ENCODE measurements at regions not wholly inside any gene's neighbourhood (a gene's known extent, or its start where the extent isn't known, plus 50 kb on each side); places are given as distances from the start of the nearest gene placed in this dataset.

- TF ChIP-seq, protein P1, sequence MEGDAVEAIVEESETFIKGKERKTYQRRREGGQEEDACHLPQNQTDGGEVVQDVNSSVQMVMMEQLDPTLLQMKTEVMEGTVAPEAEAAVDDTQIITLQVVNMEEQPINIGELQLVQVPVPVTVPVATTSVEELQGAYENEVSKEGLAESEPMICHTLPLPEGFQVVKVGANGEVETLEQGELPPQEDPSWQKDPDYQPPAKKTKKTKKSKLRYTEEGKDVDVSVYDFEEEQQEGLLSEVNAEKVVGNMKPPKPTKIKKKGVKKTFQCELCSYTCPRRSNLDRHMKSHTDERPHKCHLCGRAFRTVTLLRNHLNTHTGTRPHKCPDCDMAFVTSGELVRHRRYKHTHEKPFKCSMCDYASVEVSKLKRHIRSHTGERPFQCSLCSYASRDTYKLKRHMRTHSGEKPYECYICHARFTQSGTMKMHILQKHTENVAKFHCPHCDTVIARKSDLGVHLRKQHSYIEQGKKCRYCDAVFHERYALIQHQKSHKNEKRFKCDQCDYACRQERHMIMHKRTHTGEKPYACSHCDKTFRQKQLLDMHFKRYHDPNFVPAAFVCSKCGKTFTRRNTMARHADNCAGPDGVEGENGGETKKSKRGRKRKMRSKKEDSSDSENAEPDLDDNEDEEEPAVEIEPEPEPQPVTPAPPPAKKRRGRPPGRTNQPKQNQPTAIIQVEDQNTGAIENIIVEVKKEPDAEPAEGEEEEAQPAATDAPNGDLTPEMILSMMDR (IDR thresholded peaks at IDR 0.05; ENCODE audit: low read depth, low read length, missing control alignments) = no peak
- no peak for DNase-seq
- in situ Hi-C loops (cut with HindIII; ENCODE audit: low pct_ligation_motif_present, low sequenced_read_pairs) = no loop called here
- Histone ChIP-seq H3K36me3 (replicated peaks) (no peaks in the 10 kb centered on the region), H3K4me3 (ENCODE audit: low read depth, low read length) (no peak overlapping the region), H3K27me3 (replicated peaks) (no peaks in the 10 kb centered on the region), H3K27ac (no peak overlapping the region)
Observed at GRCh38 chr2:16408331-16409005, 257.2 kb downstream of the CYRIA start.

- TF ChIP-seq, protein P1 (IDR thresholded peaks at IDR 0.05; ENCODE audit: low read depth, low read length, missing control alignments) = no peak
- Histone ChIP-seq H3K27ac (no peak overlapping the region), H3K4me3 (ENCODE audit: low read depth, low read length) (no peak overlapping the region), H3K27me3 (replicated peaks) (no peaks in the 10 kb centered on the region), H3K36me3 (replicated peaks) (no peaks in the 10 kb centered on the region)
- no peak for DNase-seq
- in situ Hi-C loops (cut with HindIII; ENCODE audit: low pct_ligation_motif_present, low sequenced_read_pairs) = no loop called here
Observed at GRCh38 chr2:16407358-16407757, 258.3 kb downstream of the CYRIA start.

GRCh38 chr2:16406496-16407289 is 258.9 kb downstream of the CYRIA start:
- no peak for DNase-seq
- Histone ChIP-seq H3K27me3 (replicated peaks) (no peaks in the 10 kb centered on the region), H3K4me3 (ENCODE audit: low read depth, low read length) (no peak overlapping the region), H3K27ac (no peak overlapping the region), H3K36me3 (replicated peaks) (no peaks in the 10 kb centered on the region)
- in situ Hi-C loops (cut with HindIII; ENCODE audit: low pct_ligation_motif_present, low sequenced_read_pairs) = no loop called here
- TF ChIP-seq, protein P1 (IDR thresholded peaks at IDR 0.05; ENCODE audit: low read depth, low read length, missing control alignments) = no peak

GRCh38 chr2:16405551-16405950 is 260.1 kb downstream of the CYRIA start:
- Histone ChIP-seq H3K27me3 (replicated peaks) (no peaks in the 10 kb centered on the region), H3K27ac (no peak overlapping the region), H3K36me3 (replicated peaks) (no peaks in the 10 kb centered on the region), H3K4me3 (ENCODE audit: low read depth, low read length) (no peak overlapping the region)
- TF ChIP-seq, protein P1 (IDR thresholded peaks at IDR 0.05; ENCODE audit: low read depth, low read length, missing control alignments) = no peak
- no peak for DNase-seq
- in situ Hi-C loops (cut with HindIII; ENCODE audit: low pct_ligation_motif_present, low sequenced_read_pairs) = no loop called here

DNA sequence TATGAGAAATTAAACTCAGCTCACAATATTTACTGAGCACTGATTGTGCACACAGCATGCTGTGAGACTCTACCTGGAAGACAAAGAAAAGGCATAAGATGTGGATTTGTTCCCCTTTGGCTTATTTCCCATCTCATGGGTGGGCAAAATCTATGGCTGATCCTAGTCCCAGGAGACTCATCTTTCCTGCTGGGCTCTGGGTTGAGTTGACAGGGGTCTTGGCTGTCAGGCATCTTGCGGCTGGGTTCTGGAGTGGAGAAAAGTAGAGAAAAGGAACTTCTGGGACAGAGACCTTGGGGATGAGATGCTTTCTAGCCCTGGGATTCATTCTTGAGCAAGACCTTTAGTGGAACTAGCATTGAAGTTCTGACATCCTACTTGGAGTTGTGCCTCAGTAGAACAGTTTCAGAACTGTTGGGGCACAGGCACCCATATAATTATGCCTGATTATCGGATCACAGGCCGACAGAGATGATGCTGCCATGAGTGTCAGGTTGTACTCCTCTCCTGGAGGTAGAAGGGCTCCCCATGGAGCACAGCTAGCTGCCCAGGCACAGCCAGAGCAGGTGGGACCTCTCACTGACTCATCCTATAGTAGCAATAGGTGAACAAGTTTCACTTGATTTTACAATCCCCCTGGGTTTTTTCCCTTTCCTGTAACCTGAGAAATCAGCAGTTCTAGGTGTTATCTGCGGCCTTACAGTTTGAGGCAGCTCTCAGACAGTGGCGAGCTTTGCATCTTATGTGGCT is 260.9 kb downstream of the CYRIA start:
- H3K27ac ChIP-seq = no peak overlapping the region
- no peaks in the 10 kb centered on the region for H3K27me3 ChIP-seq (replicated peaks)
- DNase-seq = no peak
- no peak overlapping the region for H3K4me3 ChIP-seq (ENCODE audit: low read depth, low read length)
- in situ Hi-C loops (cut with HindIII; ENCODE audit: low pct_ligation_motif_present, low sequenced_read_pairs) = no loop called here
- no peaks in the 10 kb centered on the region for H3K36me3 ChIP-seq (replicated peaks)
- TF ChIP-seq, protein P1 (IDR thresholded peaks at IDR 0.05; ENCODE audit: low read depth, low read length, missing control alignments) = no peak

Data from brain microvascular endothelial cell (primary cell).